ENCODE measurements at regions not wholly inside any gene's neighbourhood (a gene's known extent, or its start where the extent isn't known, plus 50 kb on each side); places are given as distances from the start of the nearest gene placed in this dataset.
"Not testable (repeated sequence)": the region's sequence is repeated elsewhere in the genome, so short reads cannot be mapped to it uniquely, and the experiment has no call there.

DNA sequence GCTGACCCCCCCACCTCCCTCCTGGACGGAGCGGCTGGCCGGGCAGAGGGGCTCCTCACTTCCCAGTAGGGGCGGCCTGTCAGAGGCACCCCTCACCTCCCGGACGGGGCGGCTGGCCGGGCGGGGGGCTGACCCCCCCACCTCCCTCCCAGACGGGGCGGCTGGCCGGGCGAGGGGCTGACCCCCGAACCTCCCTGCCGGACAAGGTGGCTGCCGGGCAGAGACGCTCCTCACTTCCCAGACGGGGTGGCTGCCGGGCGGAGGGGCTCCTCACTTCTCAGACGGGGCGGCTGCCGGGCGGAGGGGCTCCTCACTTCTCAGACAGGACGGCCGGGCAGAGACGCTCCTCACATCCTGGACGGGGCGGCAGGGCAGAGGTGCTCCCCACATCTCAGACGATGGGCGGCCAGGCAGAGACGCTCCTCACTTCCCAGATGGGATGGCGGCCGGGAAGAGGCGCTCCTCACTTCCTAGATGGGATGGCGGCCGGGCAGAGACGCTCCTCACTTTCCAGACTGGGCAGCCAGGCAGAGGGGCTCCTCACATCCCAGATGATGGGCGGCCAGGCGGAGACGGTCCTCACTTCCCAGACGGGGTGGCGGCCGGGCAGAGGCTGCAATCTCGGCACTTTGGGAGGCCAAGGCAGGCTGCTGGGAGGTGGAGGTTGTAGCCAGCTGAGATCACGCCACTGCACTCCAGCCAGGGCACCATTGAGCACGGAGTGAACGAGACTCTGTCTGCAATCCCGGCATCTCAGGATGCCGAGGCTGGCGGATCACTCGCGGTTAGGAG is 66.2 kb upstream of the PAPPA2 start:
- not testable (repeated sequence) for DNase-seq

DNA sequence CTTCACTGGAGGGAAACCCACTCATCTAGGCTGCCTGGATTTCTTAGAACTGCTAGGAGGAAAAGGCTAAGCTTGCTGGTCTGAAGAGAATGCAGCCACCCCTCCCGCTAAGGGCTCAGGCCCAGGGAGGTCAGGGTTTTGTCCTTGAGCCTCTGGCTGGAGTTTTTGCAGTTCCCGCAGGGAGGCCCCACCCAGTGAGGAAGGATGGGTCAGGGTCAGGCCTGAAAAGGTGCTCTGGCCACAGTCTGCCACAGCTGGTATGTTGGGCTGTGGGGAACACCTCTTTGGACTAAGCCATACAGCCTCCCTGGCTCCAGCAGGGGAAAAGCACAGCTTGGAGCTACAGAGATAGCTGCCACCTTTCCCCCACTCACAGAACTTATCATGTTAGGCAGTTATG is 71.4 kb upstream of the PAPPA2 start:
- no peak for DNase-seq

DNA sequence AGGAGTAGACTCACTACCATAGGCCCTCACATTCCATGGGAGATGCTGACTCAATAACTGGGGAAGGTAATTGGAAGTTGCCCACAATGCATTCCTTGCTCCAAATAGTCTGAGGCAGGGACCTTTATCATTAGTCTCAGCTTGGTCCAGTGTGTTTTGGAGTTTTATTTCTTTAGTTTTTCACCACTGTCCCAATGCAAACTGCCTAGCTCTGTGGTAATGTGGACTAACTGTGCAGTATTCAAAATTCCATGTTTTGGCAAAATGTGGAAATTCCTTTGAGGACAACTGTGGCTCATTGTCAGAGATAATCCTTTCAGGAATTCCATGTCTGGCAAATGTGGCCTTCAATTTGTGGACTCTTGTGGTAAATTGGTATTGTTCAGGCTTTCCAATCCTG is 78.1 kb upstream of the PAPPA2 start:
- no peak for DNase-seq

DNA sequence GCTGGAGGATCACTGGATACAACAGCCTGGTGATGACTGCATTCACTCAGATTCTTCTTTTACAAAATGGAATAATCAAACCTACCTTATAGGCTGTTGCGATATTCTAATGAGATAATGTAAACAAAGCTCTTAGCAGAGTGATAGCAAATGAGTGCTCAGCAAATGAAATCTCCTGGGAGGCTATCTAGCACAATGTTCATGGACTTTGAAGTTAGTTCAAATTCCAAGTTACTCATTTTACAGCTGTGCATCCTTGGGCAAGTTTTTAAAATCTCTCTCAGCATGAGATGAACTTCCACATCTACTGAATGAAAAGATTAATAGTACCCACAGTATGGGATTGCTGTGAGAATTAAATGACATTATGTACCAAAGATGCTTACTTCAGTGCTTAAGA is 80.8 kb upstream of the PAPPA2 start:
- no peak for DNase-seq

DNA sequence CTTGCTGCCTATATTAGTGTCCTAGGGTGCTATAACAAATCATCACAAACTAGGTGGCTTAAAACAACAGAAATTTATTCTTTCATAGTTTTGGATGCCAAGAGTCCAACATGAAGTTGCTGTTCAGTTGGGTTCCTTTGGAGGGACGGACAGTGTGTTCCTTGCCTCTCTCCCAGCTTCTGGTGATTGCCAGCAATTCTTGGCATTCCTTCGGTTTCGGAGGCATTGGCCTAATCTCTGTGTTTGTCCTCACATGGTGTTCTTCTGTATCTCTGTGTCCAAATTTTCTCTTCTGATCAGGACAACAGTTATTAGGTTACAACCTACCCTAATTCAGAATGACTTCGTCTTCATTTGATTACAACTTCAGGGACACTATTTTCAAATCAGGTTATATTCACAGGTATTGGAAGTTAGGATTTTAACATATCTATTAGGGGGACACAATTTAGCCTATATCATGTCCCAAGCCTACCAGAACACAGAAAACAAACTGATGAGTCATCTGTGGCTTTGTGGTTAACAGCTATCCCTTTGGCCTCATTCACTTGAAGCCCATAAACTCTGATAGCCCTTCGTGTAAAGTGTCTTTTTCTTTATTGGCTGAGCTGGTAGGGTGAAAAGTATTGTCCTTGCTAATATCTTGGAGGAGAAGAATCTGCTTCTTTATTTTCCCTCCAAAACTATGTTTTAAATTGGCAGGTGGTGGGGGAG is 83.2 kb upstream of the PAPPA2 start:
- no peak for DNase-seq

DNA sequence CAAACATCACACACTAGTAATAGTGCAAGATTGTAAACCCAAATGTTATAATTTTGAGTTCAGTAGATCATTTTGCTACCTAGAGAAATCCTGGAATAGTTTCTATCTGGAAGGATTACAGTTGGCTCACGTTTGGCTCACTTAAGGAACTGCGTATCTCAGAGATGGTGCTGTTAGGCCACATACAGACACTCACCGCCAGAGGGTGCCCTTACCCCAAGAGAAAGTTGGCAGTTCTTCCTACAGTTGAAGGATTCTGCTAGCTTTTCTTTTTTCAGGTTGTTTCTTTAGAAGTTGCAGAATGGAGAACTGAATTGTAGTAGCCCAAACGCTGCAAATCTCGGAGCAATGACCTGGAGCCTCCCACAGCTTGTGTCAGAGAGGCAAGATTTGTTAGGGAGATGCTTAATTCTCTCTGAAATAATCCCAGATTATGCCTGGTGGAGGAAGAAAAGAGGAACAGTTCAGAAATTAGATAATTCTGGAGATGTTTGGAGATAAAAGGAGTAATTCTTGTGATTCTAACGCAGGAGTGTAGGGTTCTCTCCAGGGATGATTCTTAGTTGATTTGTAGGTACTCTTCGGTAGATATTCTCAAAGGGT is 87.9 kb upstream of the PAPPA2 start:
- peak in 1 of 2 experiments; percentile 36 for DNase-seq

DNA sequence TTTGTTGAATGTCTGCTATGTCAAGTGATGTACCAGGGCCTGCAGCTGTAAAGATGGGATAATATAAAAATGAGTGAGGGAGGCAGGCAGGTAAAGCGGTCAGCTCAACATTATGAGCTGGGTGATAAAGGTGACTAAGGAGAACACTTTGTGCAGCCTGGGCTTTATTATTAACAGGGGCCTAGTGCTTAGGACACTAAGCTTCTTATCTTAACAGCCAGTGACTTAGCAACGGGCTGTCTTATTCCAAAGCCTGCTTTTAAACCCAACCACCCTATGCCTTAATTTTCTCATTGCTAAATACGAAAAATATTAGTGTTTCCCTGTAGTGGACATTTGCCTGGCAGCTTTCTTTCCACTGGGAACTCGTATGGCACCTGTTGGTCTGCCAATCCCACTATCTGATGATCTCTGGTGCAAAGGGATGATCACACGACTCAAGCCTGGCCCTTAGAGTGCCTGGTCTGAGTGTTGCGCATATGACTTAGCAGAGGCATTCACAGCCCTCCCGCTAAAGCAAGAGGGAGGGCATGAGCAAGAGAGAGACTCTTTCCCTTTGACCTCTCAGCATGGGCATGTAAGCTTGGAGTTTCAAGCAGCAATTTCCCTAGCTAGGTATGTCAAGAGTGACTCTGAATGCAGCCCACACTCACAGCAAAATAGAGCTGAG is 98.6 kb upstream of the PAPPA2 start:
- no peak for DNase-seq

DNA sequence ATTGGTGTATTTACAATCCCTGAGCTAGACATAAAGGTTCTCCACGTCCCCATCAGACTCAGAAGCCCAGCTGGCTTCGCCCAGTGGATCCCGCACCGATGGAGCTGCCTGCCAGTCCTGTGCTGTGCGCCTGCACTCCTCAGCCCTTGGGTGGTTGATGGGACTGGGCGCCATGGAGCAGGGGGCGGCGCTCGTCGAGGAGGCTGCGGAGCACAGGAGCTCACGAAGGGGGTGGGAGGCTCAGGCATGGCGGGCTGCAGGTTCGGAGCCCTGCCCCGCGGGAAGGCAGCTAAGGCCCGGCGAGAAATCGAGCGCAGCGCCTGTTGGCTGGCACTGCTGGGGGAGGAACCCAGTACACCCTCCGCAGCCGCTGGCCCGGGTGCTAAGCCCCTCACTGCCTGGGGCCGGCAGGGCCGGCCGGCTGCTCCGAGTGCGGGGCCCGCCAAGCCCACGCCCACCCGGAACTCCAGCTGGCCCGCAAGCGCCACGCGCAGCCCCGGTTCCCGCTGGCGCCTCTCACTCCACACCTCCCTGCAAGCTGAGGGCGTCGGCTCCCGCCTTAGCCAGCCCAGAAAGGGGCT is 113.8 kb upstream of the PAPPA2 start:
- DNase-seq = not testable (repeated sequence)

DNA sequence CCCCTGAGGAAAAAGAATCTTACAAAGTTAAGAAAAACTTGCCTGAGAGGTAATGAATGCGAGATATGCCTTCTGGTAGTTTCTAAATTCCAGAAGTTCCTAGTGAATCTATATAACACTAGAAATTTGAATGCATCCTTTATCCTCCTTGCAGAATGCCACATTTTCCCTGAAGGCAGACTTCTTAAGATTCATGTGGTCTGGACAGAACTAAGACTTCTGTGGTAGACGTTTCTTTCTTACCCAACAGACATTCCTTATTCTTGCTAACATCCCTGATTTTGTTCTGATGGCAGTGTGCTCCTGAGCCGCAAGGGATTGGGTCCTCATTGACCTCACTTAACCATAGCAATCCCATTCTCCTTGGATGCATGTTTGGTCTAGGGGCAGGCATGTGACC is 121.3 kb upstream of the PAPPA2 start:
- DNase-seq = no peak

DNA sequence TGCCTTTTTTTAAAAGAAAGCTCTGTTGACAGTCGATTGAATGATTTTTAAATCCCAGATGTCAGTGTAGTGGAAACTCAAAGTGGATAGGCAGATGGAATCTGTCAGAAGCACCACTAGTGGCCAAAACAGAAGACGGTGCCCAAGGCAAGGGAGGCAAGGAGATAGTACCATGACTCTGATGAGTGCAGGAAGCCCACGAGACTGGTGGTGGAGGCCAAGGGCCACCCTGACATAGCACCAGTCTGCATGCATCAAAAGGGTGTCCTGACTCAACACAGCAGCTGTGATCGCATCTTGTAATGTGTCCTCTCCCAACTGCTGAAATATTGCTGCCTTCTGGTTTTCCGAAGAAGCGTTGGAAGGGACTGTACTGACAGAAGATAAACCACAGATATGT is 124.1 kb upstream of the PAPPA2 start:
- no peak for DNase-seq

DNA sequence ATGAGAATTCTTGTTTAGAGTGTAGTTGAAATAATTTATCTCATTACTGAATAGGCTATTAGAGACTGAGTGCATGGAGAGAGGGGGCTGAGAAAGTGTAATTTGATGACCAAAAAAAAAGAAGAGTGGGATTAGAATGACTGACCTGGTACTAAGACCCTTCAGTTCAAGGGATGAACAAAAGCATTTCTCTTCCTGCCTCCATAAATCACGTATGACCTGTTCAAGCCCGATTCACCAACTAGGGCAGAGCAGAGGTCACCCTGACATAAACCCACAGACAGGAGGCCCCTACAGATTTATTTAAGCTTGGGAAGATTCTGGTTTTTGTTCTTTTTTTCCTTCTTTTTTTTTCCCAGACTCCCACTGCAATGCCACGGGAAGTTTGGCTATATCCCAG is 123.7 kb upstream of the COP1 start:
- no peak for DNase-seq

DNA sequence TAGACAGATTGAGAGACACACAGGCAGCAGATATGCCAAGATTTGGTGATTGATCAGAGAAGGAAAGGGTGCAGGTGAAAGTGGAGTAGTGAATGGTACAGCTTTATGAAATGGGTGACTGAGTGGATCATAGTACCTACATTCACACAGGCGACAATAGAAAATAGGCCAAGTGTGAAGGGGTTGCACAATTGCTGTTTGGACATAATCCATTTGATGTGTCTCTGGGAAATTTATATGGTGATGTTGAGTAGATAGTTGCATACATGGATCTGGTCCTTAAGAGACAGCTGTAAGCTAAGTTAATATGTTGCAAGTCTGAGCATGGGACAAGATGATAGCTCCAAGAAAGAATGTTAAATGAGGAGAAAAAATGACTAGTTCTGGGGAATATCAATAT is 118.6 kb upstream of the COP1 start:
- no peak for DNase-seq

DNA sequence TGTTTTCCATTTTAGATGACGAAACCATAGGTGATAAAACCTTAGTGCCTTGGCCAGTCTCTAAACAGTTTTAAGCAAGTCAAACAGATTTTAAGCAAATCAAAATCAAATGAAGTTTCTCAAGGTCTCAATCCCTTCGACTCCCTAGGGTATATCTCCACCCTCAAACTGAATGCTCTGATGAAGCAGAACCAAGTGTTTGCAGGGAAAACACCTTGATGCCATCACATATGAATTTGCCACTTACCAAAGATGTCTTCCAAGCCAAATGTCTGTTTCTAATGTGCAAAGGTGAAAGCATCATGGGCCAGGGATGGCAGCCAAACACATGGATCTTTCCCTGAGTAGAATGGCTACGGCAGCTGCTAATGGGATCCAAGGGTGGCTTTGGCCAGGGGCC is 116.4 kb upstream of the COP1 start:
- DNase-seq = no peak

DNA sequence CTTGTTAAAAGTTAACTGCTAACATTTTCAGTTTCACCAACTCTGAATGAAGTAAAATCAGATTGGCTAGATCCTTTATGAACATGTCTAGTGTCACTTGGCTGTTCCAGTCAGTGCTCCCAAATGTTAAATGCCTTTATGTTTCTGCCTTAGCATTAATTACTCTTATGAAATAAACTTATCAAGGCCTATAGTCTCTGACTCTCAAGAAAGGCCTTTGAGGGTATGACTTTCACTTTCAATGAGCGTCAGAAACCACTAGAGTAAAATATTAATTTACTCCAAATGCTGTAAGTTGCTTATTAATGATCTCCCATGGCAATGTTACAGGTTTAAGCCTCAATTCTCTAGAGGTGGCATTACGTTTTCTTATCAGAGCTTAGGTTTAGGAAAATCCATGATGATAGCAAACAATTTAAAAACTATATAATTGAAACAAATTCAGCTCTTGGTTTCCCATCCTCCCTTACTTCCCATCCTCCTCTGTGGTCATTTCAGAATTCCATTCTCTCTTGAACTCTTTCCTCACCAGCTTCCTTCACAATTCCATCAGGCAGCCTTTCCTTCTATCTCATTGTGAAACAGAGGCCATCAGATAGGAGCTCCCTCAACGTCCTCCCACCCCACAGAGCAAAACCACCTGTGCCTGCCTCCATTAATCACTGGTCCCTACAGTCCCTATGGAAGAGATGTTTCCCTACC is 108.6 kb upstream of the COP1 start:
- DNase-seq = no peak

DNA sequence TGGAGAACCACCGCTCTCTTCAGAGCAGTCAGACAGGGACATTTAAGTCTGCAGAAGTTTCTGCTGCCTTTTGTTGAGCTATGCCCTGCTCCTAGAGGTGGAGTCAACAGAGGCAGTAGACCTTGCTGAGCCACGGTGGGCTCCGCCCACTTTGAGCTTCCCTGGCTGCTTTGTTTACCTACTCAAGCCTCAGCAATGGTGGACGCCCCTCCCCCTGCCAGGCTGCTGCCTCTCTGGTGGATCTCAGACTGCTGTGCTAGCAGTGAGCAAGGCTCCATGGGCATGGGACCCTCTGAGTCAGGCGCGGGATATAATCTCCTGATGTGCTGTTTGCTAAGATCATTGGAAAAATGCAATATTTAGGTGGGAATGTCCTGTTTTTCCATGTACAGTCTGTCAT is 89.5 kb upstream of the COP1 start:
- not testable (repeated sequence) for DNase-seq

DNA sequence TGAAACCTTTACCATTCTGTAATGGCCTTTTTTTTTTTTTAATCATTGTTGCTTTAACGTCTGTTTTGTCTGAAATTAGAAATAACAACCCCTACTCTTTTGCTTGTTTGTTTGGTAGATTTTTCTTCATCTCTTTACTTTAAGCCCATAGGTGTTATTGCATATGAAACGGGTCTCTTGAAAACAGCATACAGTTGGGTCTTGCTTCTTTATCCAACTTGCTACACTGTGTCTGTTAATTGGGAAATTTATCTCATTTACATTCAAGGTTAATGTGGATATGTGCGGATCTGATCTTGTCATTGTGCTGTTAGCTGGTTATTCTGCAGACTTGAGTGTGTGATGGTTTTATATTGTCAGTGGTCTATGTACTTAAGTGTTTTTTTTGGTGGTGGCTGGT is 78.9 kb upstream of the COP1 start:
- DNase-seq = no peak

DNA sequence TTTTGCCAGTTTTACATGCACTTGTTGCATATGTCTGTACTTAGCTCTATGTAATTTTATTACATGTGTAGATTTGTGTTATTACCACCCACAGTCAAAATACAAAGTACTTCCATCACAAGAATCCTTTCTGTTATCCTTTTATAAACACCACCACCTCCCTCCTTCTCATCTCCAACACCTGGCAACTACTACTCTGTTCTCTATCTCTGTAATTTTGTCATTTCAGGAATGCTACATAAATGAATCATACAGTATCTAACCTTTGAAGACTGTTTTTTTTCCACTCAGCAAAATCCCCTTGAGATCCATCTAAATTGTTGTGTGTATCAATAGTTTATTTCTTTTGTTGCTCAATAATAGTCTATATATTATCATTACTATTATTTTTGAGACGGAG is 64.5 kb upstream of the COP1 start:
- no peak for DNase-seq

Data from SW 1271 (cell line).